ENCODE measurements at regions not wholly inside any gene's neighbourhood (a gene's known extent, or its start where the extent isn't known, plus 50 kb on each side); places are given as distances from the start of the nearest gene placed in this dataset.
"Not testable (repeated sequence)": the region's sequence is repeated elsewhere in the genome, so short reads cannot be mapped to it uniquely, and the experiment has no call there.

DNA sequence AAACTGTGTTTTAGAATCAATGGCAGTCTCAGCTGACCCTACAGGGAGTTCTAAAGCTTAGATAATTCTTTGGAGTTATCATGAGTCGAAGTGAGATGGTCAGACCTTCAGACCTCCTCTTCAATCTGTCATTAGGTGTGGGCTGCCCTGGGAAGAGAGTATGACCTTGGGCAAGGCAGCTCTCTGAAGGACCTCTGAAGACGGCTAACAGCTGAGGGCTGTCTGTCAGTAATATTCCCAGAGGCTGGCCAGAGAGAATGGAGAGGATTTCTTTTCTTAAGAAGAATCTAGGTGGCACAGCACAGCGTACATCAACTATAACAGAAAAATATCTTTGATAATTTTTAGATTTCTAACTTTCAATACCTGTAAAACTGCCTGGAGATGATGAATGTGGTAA, 379.4 kb downstream of the ZNF674 start:
- intact Hi-C loops (cut with micrococcal nuclease), result no loop called here
- Mint-ChIP-seq H3K4me1 (ENCODE audit: low read depth) (no peaks in the 10 kb centered on the region), H3K9me3 (no peaks in the 10 kb centered on the region), H3K4me3 (no peak overlapping the region), H3K36me3 (ENCODE audit: low read depth) (no peaks in the 10 kb centered on the region), H3K27me3 (ENCODE audit: insufficient read depth) (no peaks in the 10 kb centered on the region), H3K27ac (no peak overlapping the region)
- DNase-seq (ENCODE audit: low spot score), result no peak

- Mint-ChIP-seq H3K4me1 (ENCODE audit: low read depth) (no peaks in the 10 kb centered on the region), H3K9me3 (no peaks in the 10 kb centered on the region), H3K27me3 (ENCODE audit: insufficient read depth) (no peaks in the 10 kb centered on the region), H3K36me3 (ENCODE audit: low read depth) (no peaks in the 10 kb centered on the region), H3K4me3 (no peak overlapping the region), H3K27ac (no peak overlapping the region)
- no peak for DNase-seq (ENCODE audit: low spot score)
- intact Hi-C loops (cut with micrococcal nuclease), result no loop called here
Measured at GRCh38 chrX:46165411-46165810, 379.8 kb downstream of the ZNF674 start.

DNA sequence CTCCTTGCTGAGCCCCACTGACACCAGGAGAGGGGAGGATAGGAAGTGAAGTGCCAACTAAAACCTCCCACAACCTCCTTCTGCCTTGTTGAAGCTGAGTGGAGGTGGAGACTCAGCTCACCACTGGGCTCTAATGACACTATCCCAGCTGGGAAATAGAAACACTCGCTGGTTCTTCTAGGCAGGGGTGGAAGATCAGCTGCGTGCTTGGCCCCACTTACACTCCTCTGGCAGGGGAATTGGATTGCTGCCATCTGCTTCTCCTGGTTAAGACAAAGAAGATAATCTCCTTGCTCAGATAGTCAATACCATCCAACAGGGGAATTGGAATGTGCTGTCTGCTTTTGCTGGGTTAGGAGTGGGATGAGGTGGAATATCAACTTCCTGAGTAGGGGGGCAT, 392.5 kb downstream of the ZNF674 start:
- no peak overlapping the region for H3K27ac Mint-ChIP-seq
- no peaks in the 10 kb centered on the region for H3K9me3 Mint-ChIP-seq
- no peaks in the 10 kb centered on the region for H3K36me3 Mint-ChIP-seq (ENCODE audit: low read depth)
- H3K4me1 Mint-ChIP-seq (ENCODE audit: low read depth), result no peaks in the 10 kb centered on the region
- no peak overlapping the region for H3K4me3 Mint-ChIP-seq
- intact Hi-C loops (cut with micrococcal nuclease), result no loop called here
- H3K27me3 Mint-ChIP-seq (ENCODE audit: insufficient read depth), result peaks cover 1% of the 10 kb centered on the region
- DNase-seq (ENCODE audit: low spot score), result no peak

GRCh38 chrX:46151332-46151731, 393.9 kb downstream of the ZNF674 start:
- H3K4me3 Mint-ChIP-seq; H3K27me3 Mint-ChIP-seq (ENCODE audit: insufficient read depth); DNase-seq (ENCODE audit: low spot score); H3K4me1 Mint-ChIP-seq (ENCODE audit: low read depth); H3K9me3 Mint-ChIP-seq; H3K36me3 Mint-ChIP-seq (ENCODE audit: low read depth); H3K27ac Mint-ChIP-seq; intact Hi-C loops (cut with micrococcal nuclease): not testable (repeated sequence)

- no peaks in the 10 kb centered on the region for H3K27me3 Mint-ChIP-seq (ENCODE audit: insufficient read depth)
- H3K4me1 Mint-ChIP-seq (ENCODE audit: low read depth), result no peaks in the 10 kb centered on the region
- intact Hi-C loops (cut with micrococcal nuclease), result no loop called here
- H3K27ac Mint-ChIP-seq, result no peak overlapping the region
- H3K9me3 Mint-ChIP-seq, result peaks cover 5% of the 10 kb centered on the region
- no peak for DNase-seq (ENCODE audit: low spot score)
- no peak overlapping the region for H3K4me3 Mint-ChIP-seq
- H3K36me3 Mint-ChIP-seq (ENCODE audit: low read depth), result no peaks in the 10 kb centered on the region
Measured at GRCh38 chrX:46144566-46144965, 400.7 kb downstream of the ZNF674 start.

GRCh38 chrX:46140272-46140671, 404.9 kb downstream of the ZNF674 start:
- no peak for DNase-seq (ENCODE audit: low spot score)
- H3K4me3 Mint-ChIP-seq, result no peak overlapping the region
- no peaks in the 10 kb centered on the region for H3K36me3 Mint-ChIP-seq (ENCODE audit: low read depth)
- H3K4me1 Mint-ChIP-seq (ENCODE audit: low read depth), result no peaks in the 10 kb centered on the region
- H3K27ac Mint-ChIP-seq, result no peak overlapping the region
- H3K27me3 Mint-ChIP-seq (ENCODE audit: insufficient read depth), result no peaks in the 10 kb centered on the region
- peaks cover 15% of the 10 kb centered on the region for H3K9me3 Mint-ChIP-seq
- intact Hi-C loops (cut with micrococcal nuclease), result no loop called here

DNA sequence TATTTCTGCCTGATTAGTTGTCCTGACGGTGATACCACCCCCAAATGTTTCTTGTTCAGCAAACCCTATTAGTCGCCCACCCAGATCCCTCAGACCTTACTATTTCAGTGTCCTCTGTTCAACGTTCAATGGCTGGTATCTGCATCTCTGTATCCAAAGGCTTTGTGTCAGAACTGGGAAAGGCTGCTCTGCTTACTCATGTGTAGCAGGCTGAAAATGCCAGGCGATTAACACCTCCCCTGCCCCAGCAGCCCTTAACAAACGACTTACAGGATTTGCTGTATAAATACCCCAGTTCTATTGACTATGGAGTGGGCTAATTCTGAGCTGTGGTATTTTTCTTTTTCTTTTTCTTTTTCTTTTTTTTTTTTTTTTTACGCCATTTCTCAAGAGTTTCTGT, 415.0 kb downstream of the ZNF674 start:
- Mint-ChIP-seq H3K27me3 (ENCODE audit: insufficient read depth) (no peaks in the 10 kb centered on the region), H3K9me3 (no peaks in the 10 kb centered on the region), H3K27ac (no peak overlapping the region), H3K4me1 (ENCODE audit: low read depth) (no peaks in the 10 kb centered on the region), H3K4me3 (no peak overlapping the region), H3K36me3 (ENCODE audit: low read depth) (no peaks in the 10 kb centered on the region)
- intact Hi-C loops (cut with micrococcal nuclease), result no loop called here
- DNase-seq (ENCODE audit: low spot score), result no peak

- no peak overlapping the region for H3K27ac Mint-ChIP-seq
- H3K9me3 Mint-ChIP-seq, result no peaks in the 10 kb centered on the region
- H3K27me3 Mint-ChIP-seq (ENCODE audit: insufficient read depth), result no peaks in the 10 kb centered on the region
- intact Hi-C loops (cut with micrococcal nuclease), result loop anchor here (10.0 kb wide), 1 partner anchor 250 kb away; no protein-coding TSS in a partner anchor
- no peak for DNase-seq (ENCODE audit: low spot score)
- no peaks in the 10 kb centered on the region for H3K4me1 Mint-ChIP-seq (ENCODE audit: low read depth)
- H3K36me3 Mint-ChIP-seq (ENCODE audit: low read depth), result no peaks in the 10 kb centered on the region
- H3K4me3 Mint-ChIP-seq, result no peak overlapping the region
Measured at GRCh38 chrX:46125111-46125510, 420.1 kb downstream of the ZNF674 start.

DNA sequence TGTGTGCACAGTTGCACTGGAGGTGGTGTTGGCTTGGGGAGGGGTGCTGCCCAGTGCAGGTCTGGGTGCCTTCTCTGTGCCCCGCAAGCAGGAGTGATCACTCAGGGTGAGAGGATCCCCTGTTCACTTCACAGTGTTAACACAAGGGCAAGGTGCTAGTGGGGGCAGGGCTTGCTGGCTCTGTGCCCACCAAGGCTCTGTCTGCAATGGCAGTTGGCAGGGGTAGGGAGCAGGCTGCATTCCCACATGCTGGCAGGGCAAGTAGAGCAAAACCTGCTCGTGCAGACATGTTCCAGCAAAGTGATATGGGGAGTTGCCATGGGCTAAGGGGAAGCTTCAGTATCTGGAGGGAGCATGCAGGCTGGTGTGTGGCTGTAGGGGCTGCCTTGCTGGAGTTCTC, 428.0 kb downstream of the ZNF674 start:
- Mint-ChIP-seq H3K4me3 (no peak overlapping the region), H3K36me3 (ENCODE audit: low read depth) (no peaks in the 10 kb centered on the region), H3K9me3 (peaks cover 4% of the 10 kb centered on the region), H3K4me1 (ENCODE audit: low read depth) (no peaks in the 10 kb centered on the region), H3K27ac (no peak overlapping the region), H3K27me3 (ENCODE audit: insufficient read depth) (no peaks in the 10 kb centered on the region)
- DNase-seq (ENCODE audit: low spot score), result no peak
- intact Hi-C loops (cut with micrococcal nuclease), result no loop called here

- H3K27ac Mint-ChIP-seq; H3K27me3 Mint-ChIP-seq (ENCODE audit: insufficient read depth); intact Hi-C loops (cut with micrococcal nuclease); H3K9me3 Mint-ChIP-seq; DNase-seq (ENCODE audit: low spot score); H3K36me3 Mint-ChIP-seq (ENCODE audit: low read depth); H3K4me1 Mint-ChIP-seq (ENCODE audit: low read depth); H3K4me3 Mint-ChIP-seq: not testable (repeated sequence)
Measured at GRCh38 chrX:46087310-46087709, 457.9 kb downstream of the ZNF674 start.

DNA sequence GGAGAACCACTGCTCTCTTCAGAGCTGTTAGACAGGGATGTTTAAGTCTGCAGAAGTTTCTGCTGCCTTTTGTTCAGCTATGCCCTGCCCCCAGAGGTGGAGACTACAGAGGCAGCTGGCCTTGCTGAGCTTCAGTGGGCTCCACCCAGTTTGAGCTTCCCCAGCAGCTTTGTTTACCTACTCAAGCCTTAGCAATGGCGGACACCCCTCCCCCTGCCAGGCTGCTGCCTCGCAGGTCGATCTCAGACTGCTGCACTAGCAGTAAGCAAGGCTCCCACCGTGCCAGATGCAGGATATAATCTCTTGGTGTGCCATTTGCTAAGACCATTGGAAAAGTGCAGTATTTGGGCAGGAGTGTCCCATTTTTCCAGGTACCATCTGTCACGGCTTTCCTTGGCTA, 465.1 kb downstream of the ZNF674 start:
- H3K27ac Mint-ChIP-seq; intact Hi-C loops (cut with micrococcal nuclease); H3K36me3 Mint-ChIP-seq (ENCODE audit: low read depth); DNase-seq (ENCODE audit: low spot score); H3K4me3 Mint-ChIP-seq; H3K27me3 Mint-ChIP-seq (ENCODE audit: insufficient read depth); H3K4me1 Mint-ChIP-seq (ENCODE audit: low read depth); H3K9me3 Mint-ChIP-seq: not testable (repeated sequence)

GRCh38 chrX:46072791-46073190, 472.4 kb downstream of the ZNF674 start:
- H3K27ac Mint-ChIP-seq, result no peak overlapping the region
- no peaks in the 10 kb centered on the region for H3K27me3 Mint-ChIP-seq (ENCODE audit: insufficient read depth)
- H3K36me3 Mint-ChIP-seq (ENCODE audit: low read depth), result no peaks in the 10 kb centered on the region
- intact Hi-C loops (cut with micrococcal nuclease), result no loop called here
- no peak for DNase-seq (ENCODE audit: low spot score)
- no peaks in the 10 kb centered on the region for H3K4me1 Mint-ChIP-seq (ENCODE audit: low read depth)
- no peaks in the 10 kb centered on the region for H3K9me3 Mint-ChIP-seq
- H3K4me3 Mint-ChIP-seq, result no peak overlapping the region

- Mint-ChIP-seq H3K4me1 (ENCODE audit: low read depth) (no peaks in the 10 kb centered on the region), H3K27ac (no peak overlapping the region), H3K4me3 (no peak overlapping the region), H3K36me3 (ENCODE audit: low read depth) (no peaks in the 10 kb centered on the region), H3K9me3 (no peaks in the 10 kb centered on the region), H3K27me3 (ENCODE audit: insufficient read depth) (no peaks in the 10 kb centered on the region)
- no peak for DNase-seq (ENCODE audit: low spot score)
- intact Hi-C loops (cut with micrococcal nuclease), result no loop called here
Measured at GRCh38 chrX:46072372-46072771, 472.8 kb downstream of the ZNF674 start.

DNA sequence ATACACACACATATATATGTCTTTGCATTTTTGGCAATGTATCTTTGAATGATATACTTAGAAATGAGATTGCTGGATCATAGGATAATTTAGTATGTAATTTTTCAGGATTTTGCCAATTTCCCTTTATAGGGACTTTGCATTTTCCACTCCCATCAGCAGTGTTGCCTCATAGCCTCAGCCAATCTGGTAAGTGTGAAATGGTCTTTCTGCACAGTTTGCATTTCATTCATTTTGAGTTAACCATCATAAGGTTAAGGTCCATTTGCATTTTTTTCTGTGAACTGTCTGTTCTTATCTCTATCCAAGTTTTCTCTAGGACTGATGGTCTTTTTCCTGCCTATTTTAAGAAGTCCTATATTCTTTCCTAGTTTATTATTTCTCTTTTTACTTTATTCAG, 474.8 kb downstream of the ZNF674 start:
- Mint-ChIP-seq H3K9me3 (no peaks in the 10 kb centered on the region), H3K36me3 (ENCODE audit: low read depth) (no peaks in the 10 kb centered on the region), H3K27ac (no peak overlapping the region), H3K4me3 (no peak overlapping the region), H3K27me3 (ENCODE audit: insufficient read depth) (no peaks in the 10 kb centered on the region), H3K4me1 (ENCODE audit: low read depth) (no peaks in the 10 kb centered on the region)
- no peak for DNase-seq (ENCODE audit: low spot score)
- intact Hi-C loops (cut with micrococcal nuclease), result no loop called here

Measured in activated T-helper 1 cell treated with anti-CD3 and anti-CD28 coated beads, Interleukin-12 subunit alpha, Interleukin-12 subunit beta, Interleukin-2, Interleukin-4 antibody, amounts not matched to agents 30 ng/mL and 10 ng/mL and 1 ng/mL, durations not matched to agents 14 hours and 24 hours and 36 hours (primary cell).